IMR-90 (cell line): ENCODE measurements at regions not wholly inside any gene's neighbourhood (a gene's known extent, or its start where the extent isn't known, plus 50 kb on each side); places are given as distances from the start of the nearest gene placed in this dataset.

Experiments used
- BHLHE40 ChIP-seq: fragments of 150-350 bp; IDR thresholded peaks from 2 replicates; pipeline ENCODE4 v1.6.1; 2016; ENCODE audit warnings: mild to moderate bottlenecking, low read depth, low read length
- CHD1 ChIP-seq: IDR thresholded peaks from 2 replicates; pipeline ENCODE4 v1.6.1; 2012; ENCODE audit warnings: low read depth, low read length, improper control_type of control experiment
- FOS ChIP-seq: fragments of 150-350 bp; IDR thresholded peaks from 2 replicates; pipeline ENCODE4 v1.6.1; 2016; ENCODE audit warnings: low read depth, low read length
- POLR2A ChIP-seq: IDR thresholded peaks from 2 replicates; pipeline ENCODE4 v1.6.1; 2012; ENCODE audit warnings: mild to moderate bottlenecking, low read depth, low read length
- RAD21 ChIP-seq: IDR thresholded peaks from 2 replicates; pipeline ENCODE4 v1.6.1; 2012; ENCODE audit warnings: low read length, improper control_type of control experiment
- RCOR1 ChIP-seq: IDR thresholded peaks from 2 replicates; pipeline ENCODE4 v1.6.1; 2012; ENCODE audit warnings: mild to moderate bottlenecking, low read length, improper control_type of control experiment; ENCODE audit not compliant: insufficient replicate concordance
- SMC3 ChIP-seq: fragments of 150-350 bp; IDR thresholded peaks from 2 replicates; pipeline ENCODE4 v1.6.1; 2016; ENCODE audit warnings: low read depth, mild to moderate bottlenecking, antibody characterized with exemption, low read length, moderate library complexity
- TF ChIP-seq, protein P1 (sequence below): conservative IDR thresholded peaks from 2 replicates; pipeline ENCODE4 v1.5.1; 2012; ENCODE audit warnings: mild to moderate bottlenecking, low read depth, low read length, improper control_type of control experiment
- TF ChIP-seq, protein P2 (sequence below): fragments of 150-350 bp; IDR thresholded peaks from 2 replicates; pipeline ENCODE4 v1.6.1; 2017; ENCODE audit warnings: mild to moderate bottlenecking, antibody characterized with exemption, low read length, low read depth

DNA sequence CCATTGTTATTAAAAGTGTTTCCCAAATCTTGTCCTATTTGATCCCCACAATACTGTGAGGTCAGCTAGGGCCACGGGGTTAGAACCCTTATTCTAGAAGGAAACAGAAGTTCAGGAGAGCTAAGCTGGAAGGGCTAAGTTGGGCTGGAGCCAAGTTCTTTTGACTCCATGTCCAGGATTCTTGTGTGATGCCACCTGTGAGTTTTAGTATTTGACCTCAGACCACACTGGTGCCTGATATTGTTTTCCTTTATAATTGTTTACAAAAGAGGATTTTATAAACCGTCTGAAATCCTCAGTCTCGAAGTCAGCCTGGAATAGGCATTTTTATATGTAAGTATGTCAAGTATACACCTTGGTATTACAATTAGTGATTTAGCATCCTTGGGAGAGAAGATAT, 332.7 kb downstream of the CBLN1 start:
- TF ChIP-seq, protein P1, sequence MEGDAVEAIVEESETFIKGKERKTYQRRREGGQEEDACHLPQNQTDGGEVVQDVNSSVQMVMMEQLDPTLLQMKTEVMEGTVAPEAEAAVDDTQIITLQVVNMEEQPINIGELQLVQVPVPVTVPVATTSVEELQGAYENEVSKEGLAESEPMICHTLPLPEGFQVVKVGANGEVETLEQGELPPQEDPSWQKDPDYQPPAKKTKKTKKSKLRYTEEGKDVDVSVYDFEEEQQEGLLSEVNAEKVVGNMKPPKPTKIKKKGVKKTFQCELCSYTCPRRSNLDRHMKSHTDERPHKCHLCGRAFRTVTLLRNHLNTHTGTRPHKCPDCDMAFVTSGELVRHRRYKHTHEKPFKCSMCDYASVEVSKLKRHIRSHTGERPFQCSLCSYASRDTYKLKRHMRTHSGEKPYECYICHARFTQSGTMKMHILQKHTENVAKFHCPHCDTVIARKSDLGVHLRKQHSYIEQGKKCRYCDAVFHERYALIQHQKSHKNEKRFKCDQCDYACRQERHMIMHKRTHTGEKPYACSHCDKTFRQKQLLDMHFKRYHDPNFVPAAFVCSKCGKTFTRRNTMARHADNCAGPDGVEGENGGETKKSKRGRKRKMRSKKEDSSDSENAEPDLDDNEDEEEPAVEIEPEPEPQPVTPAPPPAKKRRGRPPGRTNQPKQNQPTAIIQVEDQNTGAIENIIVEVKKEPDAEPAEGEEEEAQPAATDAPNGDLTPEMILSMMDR = no peak
- no peak for TF ChIP-seq POLR2A
- TF ChIP-seq, protein P2, sequence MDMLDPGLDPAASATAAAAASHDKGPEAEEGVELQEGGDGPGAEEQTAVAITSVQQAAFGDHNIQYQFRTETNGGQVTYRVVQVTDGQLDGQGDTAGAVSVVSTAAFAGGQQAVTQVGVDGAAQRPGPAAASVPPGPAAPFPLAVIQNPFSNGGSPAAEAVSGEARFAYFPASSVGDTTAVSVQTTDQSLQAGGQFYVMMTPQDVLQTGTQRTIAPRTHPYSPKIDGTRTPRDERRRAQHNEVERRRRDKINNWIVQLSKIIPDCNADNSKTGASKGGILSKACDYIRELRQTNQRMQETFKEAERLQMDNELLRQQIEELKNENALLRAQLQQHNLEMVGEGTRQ = no peak
- no peak for TF ChIP-seq RAD21
- no peak for TF ChIP-seq CHD1
- TF ChIP-seq FOS = no peak
- no peak for TF ChIP-seq RCOR1
- no peak for TF ChIP-seq BHLHE40
- TF ChIP-seq SMC3 = no peak
